HG02623 (cell line): ENCODE measurements at regions not wholly inside any gene's neighbourhood (a gene's known extent, or its start where the extent isn't known, plus 50 kb on each side); places are given as distances from the start of the nearest gene placed in this dataset.
"Not testable (repeated sequence)": the region's sequence is repeated elsewhere in the genome, so short reads cannot be mapped to it uniquely, and the experiment has no call there.

Experiments used
- ATAC-seq: cut with Tn5 transposase; IDR thresholded peaks from one replicate; pipeline ENCODE4 v1.9.1; 2021; ENCODE audit warnings: moderate library complexity; ENCODE audit not compliant: unreplicated experiment

- ATAC-seq = no peak
Observed at GRCh38 chr1:208344202-208344857, 100.1 kb upstream of the PLXNA2 start.

- no peak for ATAC-seq
Observed at GRCh38 chr1:208347191-208347590, 103.0 kb upstream of the PLXNA2 start.

- no peak for ATAC-seq
Observed at GRCh38 chr1:208349694-208350330, 105.6 kb upstream of the PLXNA2 start.

GRCh38 chr1:208350815-208351214, 106.6 kb upstream of the PLXNA2 start:
- ATAC-seq = no peak

GRCh38 chr1:208351838-208352237, 107.7 kb upstream of the PLXNA2 start:
- ATAC-seq = no peak

GRCh38 chr1:208353797-208354196, 109.6 kb upstream of the PLXNA2 start:
- not testable (repeated sequence) for ATAC-seq

- no peak for ATAC-seq
Observed at GRCh38 chr1:208357644-208358507, 113.7 kb upstream of the PLXNA2 start.

- no peak for ATAC-seq
Observed at GRCh38 chr1:208358651-208359050, 114.5 kb upstream of the PLXNA2 start.

- ATAC-seq = no peak
Observed at GRCh38 chr1:208362011-208362410, 117.8 kb upstream of the PLXNA2 start.

GRCh38 chr1:208366559-208366958, 122.4 kb upstream of the PLXNA2 start:
- ATAC-seq = no peak

GRCh38 chr1:208369045-208369444, 124.9 kb upstream of the PLXNA2 start:
- ATAC-seq = no peak

GRCh38 chr1:208369658-208370057, 125.5 kb upstream of the PLXNA2 start:
- ATAC-seq = no peak

GRCh38 chr1:208374391-208374941, 130.3 kb upstream of the PLXNA2 start:
- no peak for ATAC-seq

GRCh38 chr1:208381481-208381880, 137.3 kb upstream of the PLXNA2 start:
- ATAC-seq = no peak

- ATAC-seq = no peak
Observed at GRCh38 chr1:208387908-208388811, 144.0 kb upstream of the PLXNA2 start.

- ATAC-seq = no peak
Observed at GRCh38 chr1:208393416-208393815, 149.2 kb upstream of the PLXNA2 start.

GRCh38 chr1:208393826-208394225, 149.6 kb upstream of the PLXNA2 start:
- no peak for ATAC-seq

- ATAC-seq = no peak
Observed at GRCh38 chr1:208397286-208397685, 153.1 kb upstream of the PLXNA2 start.

GRCh38 chr1:208405014-208405413, 160.8 kb upstream of the PLXNA2 start:
- no peak for ATAC-seq

GRCh38 chr1:208409176-208409575, 165.0 kb upstream of the PLXNA2 start:
- no peak for ATAC-seq

GRCh38 chr1:208410409-208410808, 166.2 kb upstream of the PLXNA2 start:
- ATAC-seq = no peak
